DOHH2 (cell line): ENCODE measurements at regions not wholly inside any gene's neighbourhood (a gene's known extent, or its start where the extent isn't known, plus 50 kb on each side); places are given as distances from the start of the nearest gene placed in this dataset.

ENCODE experiments used
- EZH2phosphoT487 ChIP-seq: fragments of 200-600 bp; sonication (generic); IDR thresholded peaks from 2 replicates; pipeline ENCODE4 v1.6.1; 2017; ENCODE audit warnings: borderline replicate concordance, mild to moderate bottlenecking, antibody characterized with exemption, low read length, moderate library complexity, mixed read lengths
- TF ChIP-seq, protein P1 (sequence below): fragments of 200-600 bp; sonication (generic); IDR thresholded peaks from one replicate; pipeline ENCODE4 v1.5.1; 2014; ENCODE audit warnings: antibody characterized with exemption, mild to moderate bottlenecking, low read depth, low read length; ENCODE audit not compliant: poor library complexity, severe bottlenecking

DNA sequence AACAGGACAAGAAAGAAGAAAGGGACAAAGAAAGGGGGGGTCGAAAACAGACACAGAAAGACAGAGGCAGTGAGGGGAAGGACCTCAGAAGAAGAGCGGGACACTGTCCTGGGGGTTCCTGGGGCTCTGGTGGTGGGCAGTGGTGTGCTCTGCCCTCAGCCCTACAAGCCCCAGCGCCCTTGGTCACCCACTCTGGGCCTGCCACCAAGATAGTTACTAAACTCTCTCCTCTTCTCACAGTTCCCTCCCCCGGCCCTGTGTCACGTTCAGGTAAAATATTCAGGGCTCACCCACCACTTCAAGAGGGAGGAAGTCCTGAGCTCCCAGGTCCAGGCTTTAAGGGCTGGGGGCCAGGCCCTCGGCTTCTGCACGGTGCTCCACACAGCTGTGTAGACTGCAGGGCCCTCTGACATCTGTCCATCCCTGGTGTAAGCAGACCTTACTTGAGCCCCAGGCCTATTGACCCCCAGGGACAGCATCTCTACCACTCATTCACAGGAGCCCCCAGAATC is 87.4 kb downstream of the MRPL14 start:
- TF ChIP-seq, protein P1, sequence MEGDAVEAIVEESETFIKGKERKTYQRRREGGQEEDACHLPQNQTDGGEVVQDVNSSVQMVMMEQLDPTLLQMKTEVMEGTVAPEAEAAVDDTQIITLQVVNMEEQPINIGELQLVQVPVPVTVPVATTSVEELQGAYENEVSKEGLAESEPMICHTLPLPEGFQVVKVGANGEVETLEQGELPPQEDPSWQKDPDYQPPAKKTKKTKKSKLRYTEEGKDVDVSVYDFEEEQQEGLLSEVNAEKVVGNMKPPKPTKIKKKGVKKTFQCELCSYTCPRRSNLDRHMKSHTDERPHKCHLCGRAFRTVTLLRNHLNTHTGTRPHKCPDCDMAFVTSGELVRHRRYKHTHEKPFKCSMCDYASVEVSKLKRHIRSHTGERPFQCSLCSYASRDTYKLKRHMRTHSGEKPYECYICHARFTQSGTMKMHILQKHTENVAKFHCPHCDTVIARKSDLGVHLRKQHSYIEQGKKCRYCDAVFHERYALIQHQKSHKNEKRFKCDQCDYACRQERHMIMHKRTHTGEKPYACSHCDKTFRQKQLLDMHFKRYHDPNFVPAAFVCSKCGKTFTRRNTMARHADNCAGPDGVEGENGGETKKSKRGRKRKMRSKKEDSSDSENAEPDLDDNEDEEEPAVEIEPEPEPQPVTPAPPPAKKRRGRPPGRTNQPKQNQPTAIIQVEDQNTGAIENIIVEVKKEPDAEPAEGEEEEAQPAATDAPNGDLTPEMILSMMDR: no peak
- TF ChIP-seq EZH2phosphoT487: no peak
